Activated CD4-positive, alpha-beta memory T cell treated with anti-CD3 and anti-CD28 coated beads, Interleukin-2, amount 10 ng/mL, durations not matched to agents 7 days and 5 days (primary cell): ENCODE measurements at regions not wholly inside any gene's neighbourhood (a gene's known extent, or its start where the extent isn't known, plus 50 kb on each side); places are given as distances from the start of the nearest gene placed in this dataset.

Experiments used
- CTCF ChIA-PET: fragments of 350-600 bp; sonication (Branson Sonifier 250); formaldehyde crosslinking; loops from one replicate; lab custom pipeline; 2021; ENCODE audit warnings: antibody characterized with exemption, inconsistent platforms; lab: Charles Lee
- POLR2A ChIA-PET: fragments of 350-600 bp; sonication (Branson Sonifier 250); formaldehyde crosslinking; loops from one replicate; lab custom pipeline; 2021; ENCODE audit warnings: antibody characterized with exemption; lab: Charles Lee
- DNase-seq: peaks from one replicate; pipeline ENCODE4 v3.0.0-alpha.2; 2020
- H3K27ac Mint-ChIP-seq: one replicate; pipeline ENCODE4 v1.8.0; 2021; ENCODE audit warnings: mild to moderate bottlenecking, mixed read lengths
- H3K27me3 Mint-ChIP-seq: one replicate; pipeline ENCODE4 v1.8.0; 2021; ENCODE audit warnings: mixed read lengths
- H3K36me3 Mint-ChIP-seq: one replicate; pipeline ENCODE4 v1.8.0; 2021; ENCODE audit warnings: low read depth, mixed read lengths
- H3K4me1 Mint-ChIP-seq: one replicate; pipeline ENCODE4 v1.8.0; 2021; ENCODE audit warnings: mixed read lengths
- H3K4me3 Mint-ChIP-seq: one replicate; pipeline ENCODE4 v1.8.0; 2021; ENCODE audit warnings: mild to moderate bottlenecking, mixed read lengths
- H3K9me3 Mint-ChIP-seq: one replicate; pipeline ENCODE4 v1.8.0; 2021; ENCODE audit warnings: mixed read lengths

- peaks cover 4% of the 10 kb centered on the region for H3K27me3 Mint-ChIP-seq
- no peak for DNase-seq
- CTCF ChIA-PET, result interaction anchor here (0.9 to 1.2 kb wide), 2 partner anchors 17 to 36 kb away, joined by 4 read pairs; no protein-coding TSS in a partner anchor
- no peaks in the 10 kb centered on the region for H3K36me3 Mint-ChIP-seq
- no peaks in the 10 kb centered on the region for H3K9me3 Mint-ChIP-seq
- POLR2A ChIA-PET, result no interaction called here
- no peaks in the 10 kb centered on the region for H3K4me1 Mint-ChIP-seq
- H3K27ac Mint-ChIP-seq, result no peak overlapping the region
- no peak overlapping the region for H3K4me3 Mint-ChIP-seq
These were observed 98.6 kb downstream of the TBX19 start for GRCh38 chr1:168379104-168379860.

GRCh38 chr1:168375566-168376300 lies 95.1 kb downstream of the TBX19 start:
- no peak for DNase-seq
- no peak overlapping the region for H3K27ac Mint-ChIP-seq
- H3K36me3 Mint-ChIP-seq, result no peaks in the 10 kb centered on the region
- H3K27me3 Mint-ChIP-seq, result no peaks in the 10 kb centered on the region
- ChIA-PET POLR2A (no interaction called here), CTCF (interaction anchor here (0.9 to 1.7 kb wide), 2 partner anchors 10 to 33 kb away, joined by 3 to 9 read pairs; no protein-coding TSS in a partner anchor)
- H3K4me1 Mint-ChIP-seq, result no peaks in the 10 kb centered on the region
- no peak overlapping the region for H3K4me3 Mint-ChIP-seq
- no peaks in the 10 kb centered on the region for H3K9me3 Mint-ChIP-seq

- CTCF ChIA-PET, result interaction anchor here (0.8 to 1.7 kb wide), 3 partner anchors 9 to 16 kb away, joined by 4 to 9 read pairs (median 4); no protein-coding TSS in a partner anchor
- POLR2A ChIA-PET, result no interaction called here
- no peaks in the 10 kb centered on the region for H3K4me1 Mint-ChIP-seq
- no peak overlapping the region for H3K27ac Mint-ChIP-seq
- DNase-seq, result no peak
- no peaks in the 10 kb centered on the region for H3K9me3 Mint-ChIP-seq
- H3K4me3 Mint-ChIP-seq, result no peak overlapping the region
- no peaks in the 10 kb centered on the region for H3K27me3 Mint-ChIP-seq
- no peaks in the 10 kb centered on the region for H3K36me3 Mint-ChIP-seq
These were observed 93.9 kb downstream of the TBX19 start for GRCh38 chr1:168374566-168374965.

- no peaks in the 10 kb centered on the region for H3K4me1 Mint-ChIP-seq
- ChIA-PET CTCF (interaction anchor here (1.6 to 3.9 kb wide), 3 partner anchors 8 to 31 kb away, joined by 4 to 20 read pairs (median 9); no protein-coding TSS in a partner anchor), POLR2A (no interaction called here)
- no peak overlapping the region for H3K4me3 Mint-ChIP-seq
- no peak overlapping the region for H3K27ac Mint-ChIP-seq
- H3K36me3 Mint-ChIP-seq, result no peaks in the 10 kb centered on the region
- peaks cover 3% of the 10 kb centered on the region for H3K27me3 Mint-ChIP-seq
- no peak for DNase-seq
- no peaks in the 10 kb centered on the region for H3K9me3 Mint-ChIP-seq
These were observed 93.2 kb downstream of the TBX19 start for GRCh38 chr1:168373869-168374268.

- CTCF ChIA-PET, result interaction anchor here (1.6 to 3.9 kb wide), 2 partner anchors 10 to 30 kb away, joined by 4 to 20 read pairs; no protein-coding TSS in a partner anchor
- no peak for DNase-seq
These were observed 92.2 kb downstream of the TBX19 start for GRCh38 chr1:168372861-168373371.

GRCh38 chr1:168372307-168372706 lies 91.6 kb downstream of the TBX19 start:
- no peak for DNase-seq
- H3K4me3 Mint-ChIP-seq, result no peak overlapping the region
- H3K9me3 Mint-ChIP-seq, result no peaks in the 10 kb centered on the region
- H3K4me1 Mint-ChIP-seq, result no peaks in the 10 kb centered on the region
- CTCF ChIA-PET, result interaction anchor here (3.9 kb wide), 1 partner anchor 29 kb away, joined by 20 read pairs; no protein-coding TSS in a partner anchor
- peaks cover 3% of the 10 kb centered on the region for H3K27me3 Mint-ChIP-seq
- POLR2A ChIA-PET, result no interaction called here
- no peak overlapping the region for H3K27ac Mint-ChIP-seq
- H3K36me3 Mint-ChIP-seq, result no peaks in the 10 kb centered on the region

More at GRCh38 chr1:168372861-168373371, 92.2 kb downstream of the TBX19 start:
- H3K4me1 Mint-ChIP-seq, result no peaks in the 10 kb centered on the region
- POLR2A ChIA-PET, result no interaction called here
- no peaks in the 10 kb centered on the region for H3K9me3 Mint-ChIP-seq
- no peak overlapping the region for H3K4me3 Mint-ChIP-seq
- no peaks in the 10 kb centered on the region for H3K36me3 Mint-ChIP-seq
- no peak overlapping the region for H3K27ac Mint-ChIP-seq
- peaks cover 3% of the 10 kb centered on the region for H3K27me3 Mint-ChIP-seq

DNA sequence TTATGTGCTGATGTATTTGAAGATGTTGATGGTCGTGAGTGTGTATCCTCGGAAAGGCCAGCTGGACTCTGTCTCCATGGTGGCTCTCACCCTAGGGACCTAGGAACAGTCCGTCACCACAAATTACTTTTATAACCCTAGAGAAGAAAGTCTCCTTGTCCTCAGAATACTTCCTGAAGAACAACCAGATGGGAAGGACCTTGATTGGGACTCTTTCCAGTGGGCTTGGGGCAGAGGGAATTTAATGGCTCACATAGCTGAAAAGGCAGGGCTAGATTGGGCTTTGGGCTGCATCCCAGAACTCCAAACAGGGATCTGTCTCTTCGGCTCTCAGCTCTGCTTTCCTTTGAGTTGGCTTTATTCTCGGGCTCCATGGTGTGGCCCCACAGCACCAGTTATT lies 90.8 kb downstream of the TBX19 start:
- peaks cover 3% of the 10 kb centered on the region for H3K27me3 Mint-ChIP-seq
- no peaks in the 10 kb centered on the region for H3K36me3 Mint-ChIP-seq
- no peaks in the 10 kb centered on the region for H3K9me3 Mint-ChIP-seq
- no peak overlapping the region for H3K4me3 Mint-ChIP-seq
- no peak overlapping the region for H3K27ac Mint-ChIP-seq
- POLR2A ChIA-PET, result no interaction called here
- no peaks in the 10 kb centered on the region for H3K4me1 Mint-ChIP-seq
- no peak for DNase-seq
- CTCF ChIA-PET, result interaction anchor here (3.9 kb wide), 1 partner anchor 29 kb away, joined by 20 read pairs; no protein-coding TSS in a partner anchor

GRCh38 chr1:168370586-168370985 lies 89.9 kb downstream of the TBX19 start:
- no peak for DNase-seq
- Mint-ChIP-seq H3K27ac (no peak overlapping the region), H3K36me3 (no peaks in the 10 kb centered on the region), H3K4me3 (no peak overlapping the region), H3K4me1 (peaks cover 7% of the 10 kb centered on the region), H3K9me3 (no peaks in the 10 kb centered on the region), H3K27me3 (peaks cover 5% of the 10 kb centered on the region)
- ChIA-PET POLR2A (no interaction called here), CTCF (interaction anchor here (3.9 kb wide), 1 partner anchor 28 kb away, joined by 20 read pairs; no protein-coding TSS in a partner anchor)

DNA sequence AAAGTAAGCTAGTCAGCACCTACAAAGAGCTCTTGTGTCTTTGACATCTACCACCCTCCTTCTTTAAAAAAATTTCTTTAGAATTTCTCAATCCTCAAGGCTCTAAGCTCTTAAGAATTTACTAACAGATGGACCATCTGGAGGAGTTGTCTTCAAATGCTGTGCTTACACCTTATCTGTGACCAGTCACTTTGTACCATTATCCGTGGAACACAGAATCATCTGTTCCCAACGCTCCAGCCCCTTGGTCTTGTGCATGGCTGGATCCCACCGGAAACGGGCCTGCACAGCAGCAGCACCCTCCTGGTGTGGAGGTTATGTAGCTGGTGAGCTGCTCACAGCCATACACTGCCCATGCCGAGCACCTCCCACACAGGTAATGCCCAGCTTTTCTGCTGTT lies 89.0 kb downstream of the TBX19 start:
- H3K4me3 Mint-ChIP-seq, result no peak overlapping the region
- peaks cover 11% of the 10 kb centered on the region for H3K4me1 Mint-ChIP-seq
- H3K36me3 Mint-ChIP-seq, result no peaks in the 10 kb centered on the region
- H3K27me3 Mint-ChIP-seq, result peaks cover 5% of the 10 kb centered on the region
- H3K9me3 Mint-ChIP-seq, result no peaks in the 10 kb centered on the region
- ChIA-PET POLR2A (no interaction called here), CTCF (interaction anchor here (2.5 kb wide), 1 partner anchor 27 kb away, joined by 19 read pairs; no protein-coding TSS in a partner anchor)
- H3K27ac Mint-ChIP-seq, result no peak overlapping the region
- DNase-seq, result no peak

- POLR2A ChIA-PET, result no interaction called here
- Mint-ChIP-seq H3K27me3 (peaks cover 5% of the 10 kb centered on the region), H3K4me1 (peaks cover 25% of the 10 kb centered on the region), H3K36me3 (no peaks in the 10 kb centered on the region), H3K27ac (no peak overlapping the region), H3K9me3 (no peaks in the 10 kb centered on the region), H3K4me3 (no peak overlapping the region)
- CTCF ChIA-PET, result interaction anchor here (2.5 kb wide), 1 partner anchor 25 kb away, joined by 19 read pairs; no protein-coding TSS in a partner anchor
- DNase-seq, result no peak
These were observed 87.5 kb downstream of the TBX19 start for GRCh38 chr1:168368131-168368530.

DNA sequence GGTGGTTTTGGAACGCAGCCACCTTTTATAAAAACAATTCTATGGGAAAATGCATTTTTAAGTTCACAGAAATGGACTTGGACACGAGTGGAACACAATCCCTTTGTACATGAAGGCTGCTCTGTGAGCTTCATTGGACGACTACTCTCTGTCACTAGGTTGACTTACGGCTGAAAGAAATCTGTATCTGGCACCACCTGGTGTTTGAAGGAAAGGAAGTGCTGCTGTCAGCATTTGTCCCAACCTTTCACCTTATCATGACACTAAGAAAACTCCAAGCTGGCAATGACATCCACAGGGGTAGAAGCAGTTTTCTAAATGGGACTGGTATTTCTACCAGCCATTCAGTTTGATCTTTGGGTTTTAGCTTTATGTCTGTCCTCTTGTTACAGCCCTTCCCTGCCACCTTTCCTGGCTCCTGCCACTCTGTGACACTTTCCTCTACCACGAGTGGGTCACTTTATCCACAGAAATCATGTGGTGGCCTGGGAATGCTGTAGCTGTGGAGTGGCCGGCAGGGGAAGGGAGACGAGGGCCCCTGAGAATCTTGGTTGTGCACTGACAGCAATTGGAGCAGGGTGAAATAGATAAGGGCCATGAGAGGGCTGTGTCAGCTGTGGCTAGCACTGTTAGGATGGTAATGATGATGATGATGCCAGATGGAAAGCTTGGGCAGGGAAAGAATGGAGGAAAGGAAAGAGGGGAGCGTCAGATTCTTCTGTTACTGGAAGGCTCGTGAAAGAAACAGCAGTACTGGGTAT lies 85.2 kb downstream of the TBX19 start:
- H3K27ac Mint-ChIP-seq, result no peak overlapping the region
- no peak for DNase-seq
- POLR2A ChIA-PET, result interaction anchor here (1.4 to 4.8 kb wide), 3 partner anchors 18 to 24 kb away, joined by 4 to 64 read pairs (median 4); no protein-coding TSS in a partner anchor
- H3K4me1 Mint-ChIP-seq, result peaks cover 48% of the 10 kb centered on the region
- CTCF ChIA-PET, result interaction anchor here (0.6 to 8.2 kb wide), 10 partner anchors 9 to 284 kb away, joined by 3 to 263 read pairs (median 6); no protein-coding TSS in a partner anchor
- no peaks in the 10 kb centered on the region for H3K9me3 Mint-ChIP-seq
- H3K4me3 Mint-ChIP-seq, result no peak overlapping the region
- H3K27me3 Mint-ChIP-seq, result peaks cover 5% of the 10 kb centered on the region
- H3K36me3 Mint-ChIP-seq, result peaks cover 2% of the 10 kb centered on the region
